Prostate gland (tissue), 2 donors: ENCODE measurements at regions not wholly inside any gene's neighbourhood (a gene's known extent, or its start where the extent isn't known, plus 50 kb on each side); places are given as distances from the start of the nearest gene placed in this dataset.

Source experiments
- CTCF ChIP-seq, 4 experiments: fragments of 200-600 bp in 2 of 4; fragments of 450-650 bp in 2 of 4; sonication (generic) in 2 of 4; IDR thresholded peaks; 1 replicate in 3 of 4; 2 replicates in 1 of 4; pipeline ENCODE4 v1.5.1; 2016 to 2019; ENCODE audit warnings: antibody characterized with exemption in 4 of 4, mild to moderate bottlenecking in 2 of 4, moderate library complexity in 2 of 4
- POLR2A ChIP-seq: fragments of 450-650 bp; IDR thresholded peaks from one replicate; pipeline ENCODE4 v1.6.1; 2016; ENCODE audit warnings: antibody characterized with exemption, mild to moderate bottlenecking
- POLR2AphosphoS5 ChIP-seq: sonication (generic); formaldehyde crosslinking; IDR thresholded peaks from one replicate; pipeline ENCODE4 v1.6.1; 2017; ENCODE audit warnings: antibody characterized with exemption

GRCh38 chr2:58699411-58699810 lies 458.3 kb upstream of the FANCL start:
- TF ChIP-seq CTCF (IDR thresholded peaks at IDR 0.05), result no peak
- no peak for TF ChIP-seq POLR2AphosphoS5
- TF ChIP-seq POLR2A, result no peak
